DND-41 (cell line): ENCODE measurements at regions not wholly inside any gene's neighbourhood (a gene's known extent, or its start where the extent isn't known, plus 50 kb on each side); places are given as distances from the start of the nearest gene placed in this dataset.

Experiments used
- CTCF ChIP-seq: IDR thresholded peaks from 2 replicates; pipeline ENCODE4 v1.5.1; 2012; ENCODE audit warnings: borderline replicate concordance, low read length, moderate library complexity, mild to moderate bottlenecking; ENCODE audit not compliant: poor library complexity, severe bottlenecking; ENCODE audit errors: extremely low read depth
- EZH2 ChIP-seq: IDR thresholded peaks from 3 replicates; pipeline ENCODE4 v1.6.1; 2012; ENCODE audit warnings: borderline replicate concordance, low read depth, mild to moderate bottlenecking, moderate library complexity, low read length, inconsistent platforms; ENCODE audit not compliant: severe bottlenecking

GRCh38 chr11:97460091-97460490 lies 1070.3 kb downstream of the JRKL start:
- TF ChIP-seq CTCF: no peak
- TF ChIP-seq EZH2: no peak
